ENCODE measurements at regions not wholly inside any gene's neighbourhood (a gene's known extent, or its start where the extent isn't known, plus 50 kb on each side); places are given as distances from the start of the nearest gene placed in this dataset.

- TF ChIP-seq CTCF (IDR thresholded peaks at IDR 0.05) = no peak
- no peak for TF ChIP-seq POLR2A (IDR thresholded peaks at IDR 0.05)
Observed at GRCh38 chr15:47949815-47950214, 171.0 kb upstream of the SLC24A5 start.
